ENCODE measurements at regions not wholly inside any gene's neighbourhood (a gene's known extent, or its start where the extent isn't known, plus 50 kb on each side); places are given as distances from the start of the nearest gene placed in this dataset.
"Not testable (repeated sequence)": the region's sequence is repeated elsewhere in the genome, so short reads cannot be mapped to it uniquely, and the experiment has no call there.

GRCh38 chr6:112689183-112689858 lies 342.2 kb downstream of the RFPL4B start:
- not testable (repeated sequence) for TF ChIP-seq CTCF (IDR thresholded peaks at IDR 0.05; ENCODE audit: low read depth, low read length); POLR2A (IDR thresholded peaks at IDR 0.05; ENCODE audit: extremely low read depth, insufficient read length)

All from NB4 (cell line).